HCT116 (cell line): ENCODE measurements at regions not wholly inside any gene's neighbourhood (a gene's known extent, or its start where the extent isn't known, plus 50 kb on each side); places are given as distances from the start of the nearest gene placed in this dataset.

Source experiments
- ATAC-seq: fragments of 200-7000 bp; cut with Tn5 transposase; 2 replicates; pipeline ENCODE4 v1.9.1; 2020; ENCODE audit warnings: mild to moderate bottlenecking, moderate library complexity
- BruUV-seq: library from RNA; stranded (reverse); fragments of 400-500 nt; replicated peaks from 2 replicates; lab custom pipeline; 2021; lab: Mats Ljungman, UMichigan
- CTCF ChIA-PET: fragments of 300-600 bp; sonication (Branson Sonifier 250); formaldehyde crosslinking; loops from one replicate; lab custom pipeline; 2021; ENCODE audit warnings: antibody characterized with exemption; lab: Charles Lee
- POLR2A ChIA-PET: fragments of 300-600, 350-600 bp; sonication (Branson Sonifier 250); formaldehyde crosslinking; loops from one replicate; lab custom pipeline; 2021; ENCODE audit warnings: antibody characterized with exemption; lab: Charles Lee
- RAD21 ChIA-PET, 2 experiments: fragments of 300-600 bp; sonication (Branson Sonifier 250); formaldehyde crosslinking; loops; one replicate each; lab custom pipeline; 2023; ENCODE audit warnings: low total read pairs in 2 of 2; ENCODE audit not compliant: uncharacterized antibody in 2 of 2, unreplicated experiment in 2 of 2, low non-redundant PET in 1 of 2; lab: Charles Lee
- DNase-seq: peaks from one replicate; pipeline ENCODE4 v3.0.0-alpha.2; 2010; ENCODE audit warnings: low read depth, low spot score
- H2AFZ ChIP-seq: fragments of 200-600 bp; shearing (Covaris generic), sonication (generic); 2 replicates; pipeline ENCODE4 v1.6.1; 2017; ENCODE audit warnings: low read depth, mixed run types, mixed read lengths, antibody characterized with exemption, low read length; ENCODE audit not compliant: poor library complexity, severe bottlenecking
- H3K27ac ChIP-seq: 2 replicates; pipeline ENCODE4 v1.5.1; 2012; ENCODE audit warnings: low read depth, low read length
- H3K27me3 ChIP-seq: fragments of 200-600 bp; sonication (generic); 2 replicates; pipeline ENCODE4 v1.6.1; 2016; ENCODE audit warnings: mixed run types, low read length, mixed read lengths; ENCODE audit not compliant: insufficient read depth
- H3K36me3 ChIP-seq, 2 experiments: fragments of 200-500 bp in 1 of 2; fragments of 200-600 bp in 1 of 2; sonication (Bioruptor generic) in 1 of 2; sonication (generic) in 1 of 2; 2 replicates each; pipeline versions ENCODE4 v1.5.1 to v1.6.1; 2014 to 2016; ENCODE audit warnings: low read length in 2 of 2, inconsistent platforms in 1 of 2, mixed read lengths in 1 of 2, mixed run types in 1 of 2; ENCODE audit not compliant: insufficient read depth in 2 of 2, control insufficient read depth in 1 of 2
- H3K4me1 ChIP-seq, 2 experiments: fragments of 200-600 bp in 1 of 2; sonication (generic) in 1 of 2; 2 replicates each; pipeline versions ENCODE4 v1.5.1 to v1.6.1; 2012 to 2017; ENCODE audit warnings: low read length in 2 of 2, inconsistent platforms in 1 of 2, mild to moderate bottlenecking in 1 of 2, mixed read lengths in 1 of 2, mixed run types in 1 of 2, moderate library complexity in 1 of 2; ENCODE audit not compliant: insufficient read depth in 2 of 2, control insufficient read depth in 1 of 2
- H3K4me2 ChIP-seq: fragments of 200-600 bp; sonication (generic); 2 replicates; pipeline ENCODE4 v1.6.1; 2017; ENCODE audit warnings: mixed run types, low read length, mixed read lengths
- H3K4me3 ChIP-seq, 2 experiments: fragments of 200-600 bp in 1 of 2; sonication (generic) in 1 of 2; replicated peaks in 1 of 2; 2 replicates each; pipeline ENCODE4 v1.5.1; 2011 to 2016; ENCODE audit warnings: low read length in 2 of 2, control low read depth in 1 of 2, low read depth in 1 of 2, mild to moderate bottlenecking in 1 of 2, mixed read lengths in 1 of 2, mixed run types in 1 of 2
- H3K79me2 ChIP-seq: fragments of 200-600 bp; sonication (generic); 2 replicates; pipeline ENCODE4 v1.6.1; 2017; ENCODE audit warnings: mild to moderate bottlenecking, mixed run types, low read length, moderate library complexity, mixed read lengths; ENCODE audit not compliant: insufficient read depth
- H3K9ac ChIP-seq: fragments of 200-600 bp; sonication (generic); 2 replicates; pipeline ENCODE4 v1.6.1; 2016; ENCODE audit warnings: low read length, mixed read lengths
- H3K9me2 ChIP-seq: fragments of 200-600 bp; sonication (generic), shearing (Covaris generic); 2 replicates; pipeline ENCODE4 v1.6.1; 2017; ENCODE audit warnings: mixed run types, mild to moderate bottlenecking, moderate library complexity; ENCODE audit not compliant: insufficient read depth
- H3K9me3 ChIP-seq, 2 experiments: fragments of 200-500 bp in 1 of 2; fragments of 200-600 bp in 1 of 2; sonication (Bioruptor generic) in 1 of 2; sonication (generic) in 1 of 2; 2 replicates each; pipeline ENCODE4 v1.6.1; 2014 to 2017; ENCODE audit warnings: low read length in 2 of 2, mixed read lengths in 2 of 2, inconsistent platforms in 1 of 2, low read depth in 1 of 2, mild to moderate bottlenecking in 1 of 2, mixed run types in 1 of 2, moderate library complexity in 1 of 2; ENCODE audit not compliant: control insufficient read depth in 1 of 2, insufficient read depth in 1 of 2
- H4K20me1 ChIP-seq: fragments of 200-600 bp; sonication (generic), shearing (Covaris generic); 2 replicates; pipeline ENCODE4 v1.6.1; 2017; ENCODE audit warnings: mixed run types, mild to moderate bottlenecking, moderate library complexity; ENCODE audit not compliant: insufficient read depth
- CBX3 ChIP-seq: IDR thresholded peaks from 2 replicates; pipeline ENCODE4 v1.6.1; 2012; ENCODE audit warnings: low read depth
- CEBPB ChIP-seq: IDR thresholded peaks from 2 replicates; pipeline ENCODE4 v1.6.1; 2012; ENCODE audit warnings: low read depth
- EGR1 ChIP-seq: IDR thresholded peaks from 2 replicates; pipeline ENCODE4 v1.6.1; 2012; ENCODE audit warnings: low read depth
- EZH2 ChIP-seq: fragments of 200-600 bp; sonication (generic); IDR thresholded peaks from 2 replicates; pipeline ENCODE4 v1.6.1; 2017; ENCODE audit warnings: antibody characterized with exemption, mixed run types
- JUND ChIP-seq: IDR thresholded peaks from 2 replicates; pipeline ENCODE4 v1.6.1; 2012
- RAD21 ChIP-seq: IDR thresholded peaks from 2 replicates; pipeline ENCODE4 v1.6.1; 2012; ENCODE audit warnings: low read depth, mild to moderate bottlenecking
- TCF7L2 ChIP-seq: IDR thresholded peaks from 2 replicates; pipeline ENCODE4 v1.7.0; 2011; ENCODE audit warnings: borderline replicate concordance, inconsistent platforms; ENCODE audit not compliant: insufficient read depth, insufficient read length; ENCODE audit errors: extremely low read depth
- ZFX ChIP-seq: fragments of 450-650 bp; IDR thresholded peaks from 2 replicates; pipeline ENCODE4 v1.6.1; 2017
- ZNF274 ChIP-seq: fragments of 200-500 bp; sonication (Bioruptor generic); IDR thresholded peaks from 2 replicates; pipeline ENCODE4 v1.6.1; 2014; ENCODE audit warnings: mild to moderate bottlenecking, low read depth, low read length, inconsistent platforms
- intact Hi-C: fragments of 100-400 bp; cut with micrococcal nuclease; formaldehyde crosslinking; loops from 2 replicates; pipeline ENCODE4 v1.10.0; 2022
- TF ChIP-seq, protein P1 (sequence below): IDR thresholded peaks from 2 replicates; pipeline ENCODE4 v1.6.1; 2011; ENCODE audit warnings: mild to moderate bottlenecking, low read length, moderate library complexity; ENCODE audit not compliant: insufficient replicate concordance; ENCODE audit errors: extremely low read depth
- TF ChIP-seq, protein P2 (sequence below): IDR thresholded peaks from 2 replicates; pipeline ENCODE4 v1.6.1; 2012
- TF ChIP-seq, protein P3 (sequence below): IDR thresholded peaks from 2 replicates; pipeline ENCODE4 v1.6.1; 2012; ENCODE audit warnings: low read depth

DNA sequence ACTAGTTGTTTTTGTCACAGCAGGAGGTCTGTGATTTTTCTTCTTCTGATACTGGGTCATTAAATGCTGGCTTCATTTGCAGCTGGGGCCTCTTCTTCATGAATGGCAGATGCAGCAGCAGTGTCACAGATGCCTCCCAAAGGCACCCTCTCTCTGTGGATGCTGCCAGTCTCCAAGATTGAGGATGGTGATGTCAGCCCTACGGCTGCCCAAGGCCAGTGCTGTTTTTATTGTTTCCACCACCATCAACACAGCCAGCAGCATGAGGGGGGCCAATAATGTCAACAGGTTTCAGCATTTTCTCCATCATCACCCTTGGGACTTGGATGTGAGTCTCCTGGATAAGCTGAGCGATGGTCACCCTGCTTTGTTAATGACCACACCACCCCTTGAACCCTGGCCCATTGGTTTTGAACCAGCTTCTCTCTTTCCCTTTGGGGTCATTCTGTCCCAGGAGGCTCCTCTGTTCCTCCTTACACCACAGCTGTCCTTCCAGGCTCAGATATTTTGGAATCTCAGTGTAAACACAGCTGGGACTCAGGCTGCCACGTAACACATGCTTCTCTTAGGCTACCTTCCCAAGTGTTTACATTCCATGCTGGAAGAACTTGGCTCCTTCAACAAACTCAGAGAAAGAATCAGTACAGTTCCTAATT is 151.7 kb upstream of the DDHD1 start:
- H3K9me2 ChIP-seq = no peaks in the 10 kb centered on the region
- intact Hi-C loops = loop anchor here (5.0 to 10.0 kb wide), 3 partner anchors 248 to 1263 kb away; no protein-coding TSS in a partner anchor
- ChIA-PET RAD21 (no interaction called here), CTCF (interaction anchor here (3.9 kb wide), 1 partner anchor 9 kb away, joined by 31 read pairs; no protein-coding TSS in a partner anchor), POLR2A (no interaction called here)
- no peak overlapping the region for H3K4me3 ChIP-seq
- H3K36me3 ChIP-seq = no peaks in the 10 kb centered on the region
- H2AFZ ChIP-seq = no peak overlapping the region
- TF ChIP-seq EGR1 = no peak
- TF ChIP-seq, protein P1, sequence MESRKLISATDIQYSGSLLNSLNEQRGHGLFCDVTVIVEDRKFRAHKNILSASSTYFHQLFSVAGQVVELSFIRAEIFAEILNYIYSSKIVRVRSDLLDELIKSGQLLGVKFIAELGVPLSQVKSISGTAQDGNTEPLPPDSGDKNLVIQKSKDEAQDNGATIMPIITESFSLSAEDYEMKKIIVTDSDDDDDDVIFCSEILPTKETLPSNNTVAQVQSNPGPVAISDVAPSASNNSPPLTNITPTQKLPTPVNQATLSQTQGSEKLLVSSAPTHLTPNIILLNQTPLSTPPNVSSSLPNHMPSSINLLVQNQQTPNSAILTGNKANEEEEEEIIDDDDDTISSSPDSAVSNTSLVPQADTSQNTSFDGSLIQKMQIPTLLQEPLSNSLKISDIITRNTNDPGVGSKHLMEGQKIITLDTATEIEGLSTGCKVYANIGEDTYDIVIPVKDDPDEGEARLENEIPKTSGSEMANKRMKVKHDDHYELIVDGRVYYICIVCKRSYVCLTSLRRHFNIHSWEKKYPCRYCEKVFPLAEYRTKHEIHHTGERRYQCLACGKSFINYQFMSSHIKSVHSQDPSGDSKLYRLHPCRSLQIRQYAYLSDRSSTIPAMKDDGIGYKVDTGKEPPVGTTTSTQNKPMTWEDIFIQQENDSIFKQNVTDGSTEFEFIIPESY = no peak
- no peak for TF ChIP-seq CBX3
- H3K27me3 ChIP-seq = no peaks in the 10 kb centered on the region
- H3K4me2 ChIP-seq = no peak overlapping the region
- H3K4me1 ChIP-seq = peaks cover 0 to 5% of the 10 kb centered on the region in 2 experiments; a peak in 1 of 4 replicates
- no TSS peak for BruUV-seq
- no peaks in the 10 kb centered on the region for H4K20me1 ChIP-seq
- no peaks in the 10 kb centered on the region for H3K9me3 ChIP-seq
- DNase-seq (no peak), ATAC-seq (no peak)
- H3K9ac ChIP-seq = no peak overlapping the region
- H3K27ac ChIP-seq = no peak overlapping the region
- no peaks in the 10 kb centered on the region for H3K79me2 ChIP-seq

DNA sequence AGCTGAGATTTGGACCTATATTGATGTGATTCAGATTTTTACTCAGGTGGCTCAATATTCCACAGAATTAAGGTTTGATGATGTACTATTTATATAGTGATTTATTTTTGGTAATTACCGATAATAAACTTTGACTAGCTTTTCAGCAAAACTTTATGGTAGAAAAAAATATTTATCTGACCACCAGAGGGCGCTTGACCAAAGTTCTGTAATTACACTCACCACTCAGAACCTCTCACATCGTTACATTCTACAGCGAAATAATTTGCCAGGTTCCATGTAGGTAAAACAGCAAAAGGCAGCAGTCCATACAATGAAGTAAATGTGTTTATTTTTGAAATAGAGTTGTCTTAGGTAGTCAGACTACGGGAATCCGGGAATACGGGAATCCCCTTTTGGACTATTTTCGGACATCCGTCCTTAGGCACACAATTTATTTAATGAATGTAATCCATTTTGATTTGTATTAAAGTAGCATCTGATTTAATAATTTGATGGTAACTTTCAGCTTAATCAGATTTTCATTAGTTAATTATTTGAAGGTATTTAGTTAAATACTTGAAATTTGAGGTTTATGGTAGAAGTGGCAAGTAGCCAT is 143.0 kb upstream of the DDHD1 start:
- Histone ChIP-seq H3K36me3 (no peaks in the 10 kb centered on the region), H3K9me2 (no peaks in the 10 kb centered on the region), H3K79me2 (no peaks in the 10 kb centered on the region), H3K27me3 (no peaks in the 10 kb centered on the region), H4K20me1 (no peaks in the 10 kb centered on the region), H3K9ac (no peak overlapping the region), H2AFZ (peak overlapping the region; percentile 67), H3K4me1 (no peaks in the 10 kb centered on the region), H3K27ac (no peak overlapping the region), H3K4me2 (peak overlapping the region; percentile 20; the same call in 1 of the 2 replicates), H3K4me3 (no peak overlapping the region), H3K9me3 (no peaks in the 10 kb centered on the region)
- RAD21 ChIA-PET = no interaction called here
- BruUV-seq = no TSS peak
- peak; percentile 46 for ATAC-seq
- peak; percentile 23 for DNase-seq
- POLR2A ChIA-PET = no interaction called here
- intact Hi-C loops = loop anchor here (5.0 kb wide), 1 partner anchor 1051 kb away; no protein-coding TSS in a partner anchor
- CTCF ChIA-PET = interaction anchor here (0.6 to 1.7 kb wide), 24 partner anchors 9 to 1072 kb away, joined by 3 to 31 read pairs (median 4); partner anchors contain the start of gene TXNDC16
- no peak for TF ChIP-seq TCF7L2
- no peak for TF ChIP-seq CBX3
- no peak for TF ChIP-seq EZH2
- TF ChIP-seq, protein P2, sequence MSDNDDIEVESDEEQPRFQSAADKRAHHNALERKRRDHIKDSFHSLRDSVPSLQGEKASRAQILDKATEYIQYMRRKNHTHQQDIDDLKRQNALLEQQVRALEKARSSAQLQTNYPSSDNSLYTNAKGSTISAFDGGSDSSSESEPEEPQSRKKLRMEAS = no peak
- TF ChIP-seq, protein P3, sequence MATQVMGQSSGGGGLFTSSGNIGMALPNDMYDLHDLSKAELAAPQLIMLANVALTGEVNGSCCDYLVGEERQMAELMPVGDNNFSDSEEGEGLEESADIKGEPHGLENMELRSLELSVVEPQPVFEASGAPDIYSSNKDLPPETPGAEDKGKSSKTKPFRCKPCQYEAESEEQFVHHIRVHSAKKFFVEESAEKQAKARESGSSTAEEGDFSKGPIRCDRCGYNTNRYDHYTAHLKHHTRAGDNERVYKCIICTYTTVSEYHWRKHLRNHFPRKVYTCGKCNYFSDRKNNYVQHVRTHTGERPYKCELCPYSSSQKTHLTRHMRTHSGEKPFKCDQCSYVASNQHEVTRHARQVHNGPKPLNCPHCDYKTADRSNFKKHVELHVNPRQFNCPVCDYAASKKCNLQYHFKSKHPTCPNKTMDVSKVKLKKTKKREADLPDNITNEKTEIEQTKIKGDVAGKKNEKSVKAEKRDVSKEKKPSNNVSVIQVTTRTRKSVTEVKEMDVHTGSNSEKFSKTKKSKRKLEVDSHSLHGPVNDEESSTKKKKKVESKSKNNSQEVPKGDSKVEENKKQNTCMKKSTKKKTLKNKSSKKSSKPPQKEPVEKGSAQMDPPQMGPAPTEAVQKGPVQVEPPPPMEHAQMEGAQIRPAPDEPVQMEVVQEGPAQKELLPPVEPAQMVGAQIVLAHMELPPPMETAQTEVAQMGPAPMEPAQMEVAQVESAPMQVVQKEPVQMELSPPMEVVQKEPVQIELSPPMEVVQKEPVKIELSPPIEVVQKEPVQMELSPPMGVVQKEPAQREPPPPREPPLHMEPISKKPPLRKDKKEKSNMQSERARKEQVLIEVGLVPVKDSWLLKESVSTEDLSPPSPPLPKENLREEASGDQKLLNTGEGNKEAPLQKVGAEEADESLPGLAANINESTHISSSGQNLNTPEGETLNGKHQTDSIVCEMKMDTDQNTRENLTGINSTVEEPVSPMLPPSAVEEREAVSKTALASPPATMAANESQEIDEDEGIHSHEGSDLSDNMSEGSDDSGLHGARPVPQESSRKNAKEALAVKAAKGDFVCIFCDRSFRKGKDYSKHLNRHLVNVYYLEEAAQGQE = no peak
- no peak for TF ChIP-seq ZFX
- peak; percentile 42 for TF ChIP-seq RAD21
- 0 out of 2 replicates have a peak, but pooled peaks have one; percentile 6 for TF ChIP-seq CEBPB
- TF ChIP-seq JUND = no peak
- TF ChIP-seq ZNF274 = no peak
